ENCODE measurements at regions not wholly inside any gene's neighbourhood (a gene's known extent, or its start where the extent isn't known, plus 50 kb on each side); places are given as distances from the start of the nearest gene placed in this dataset.
"Not testable (repeated sequence)": the region's sequence is repeated elsewhere in the genome, so short reads cannot be mapped to it uniquely, and the experiment has no call there.

GRCh38 chr16:60405286-60405685 is 1631.0 kb downstream of the CDH8 start:
- no peaks in the 10 kb centered on the region for H3K4me1 ChIP-seq (ENCODE audit: control insufficient read depth in 3 of 3, insufficient read depth in 3 of 3, low read length in 3 of 3)
- no peaks in the 10 kb centered on the region for H3K9me3 ChIP-seq (ENCODE audit: control insufficient read depth in 3 of 3, low read length in 3 of 3)
- H3K27me3 ChIP-seq (ENCODE audit: control insufficient read depth in 3 of 3, insufficient read depth in 3 of 3, low read length in 3 of 3), result no peaks in the 10 kb centered on the region
- no peaks in the 10 kb centered on the region for H3K36me3 ChIP-seq (ENCODE audit: control insufficient read depth in 3 of 3, insufficient read depth in 3 of 3, low read length in 3 of 3)
- H3K27ac ChIP-seq (ENCODE audit: low read depth, low read length), result no peak overlapping the region
- no peak overlapping the region for H3K9ac ChIP-seq (ENCODE audit: low read depth in 1 of 3, low read length in 3 of 3)
- no peak overlapping the region for H3K4me3 ChIP-seq (ENCODE audit: low read length in 3 of 3)

GRCh38 chr16:60404401-60404800 is 1631.8 kb downstream of the CDH8 start:
- H3K36me3 ChIP-seq (ENCODE audit: control insufficient read depth in 3 of 3, insufficient read depth in 3 of 3, low read length in 3 of 3), result no peaks in the 10 kb centered on the region
- H3K4me1 ChIP-seq (ENCODE audit: control insufficient read depth in 3 of 3, insufficient read depth in 3 of 3, low read length in 3 of 3), result no peaks in the 10 kb centered on the region
- H3K27ac ChIP-seq (ENCODE audit: low read depth, low read length), result no peak overlapping the region
- H3K4me3 ChIP-seq (ENCODE audit: low read length in 3 of 3), result no peak overlapping the region
- no peaks in the 10 kb centered on the region for H3K27me3 ChIP-seq (ENCODE audit: control insufficient read depth in 3 of 3, insufficient read depth in 3 of 3, low read length in 3 of 3)
- H3K9me3 ChIP-seq (ENCODE audit: control insufficient read depth in 3 of 3, low read length in 3 of 3), result no peaks in the 10 kb centered on the region
- H3K9ac ChIP-seq (ENCODE audit: low read depth in 1 of 3, low read length in 3 of 3), result no peak overlapping the region

GRCh38 chr16:60402941-60403340 is 1633.3 kb downstream of the CDH8 start:
- not testable (repeated sequence) for H3K9ac ChIP-seq (ENCODE audit: low read depth in 1 of 3, low read length in 3 of 3); H3K27me3 ChIP-seq (ENCODE audit: control insufficient read depth in 3 of 3, insufficient read depth in 3 of 3, low read length in 3 of 3); H3K4me1 ChIP-seq (ENCODE audit: control insufficient read depth in 3 of 3, insufficient read depth in 3 of 3, low read length in 3 of 3); H3K9me3 ChIP-seq (ENCODE audit: control insufficient read depth in 3 of 3, low read length in 3 of 3); H3K4me3 ChIP-seq (ENCODE audit: low read length in 3 of 3); H3K36me3 ChIP-seq (ENCODE audit: control insufficient read depth in 3 of 3, insufficient read depth in 3 of 3, low read length in 3 of 3); H3K27ac ChIP-seq (ENCODE audit: low read depth, low read length)

- Histone ChIP-seq H3K9me3 (ENCODE audit: control insufficient read depth in 3 of 3, low read length in 3 of 3) (no peaks in the 10 kb centered on the region), H3K27me3 (ENCODE audit: control insufficient read depth in 3 of 3, insufficient read depth in 3 of 3, low read length in 3 of 3) (no peaks in the 10 kb centered on the region), H3K9ac (ENCODE audit: low read depth in 1 of 3, low read length in 3 of 3) (no peak overlapping the region), H3K4me3 (ENCODE audit: low read length in 3 of 3) (no peak overlapping the region), H3K36me3 (ENCODE audit: control insufficient read depth in 3 of 3, insufficient read depth in 3 of 3, low read length in 3 of 3) (no peaks in the 10 kb centered on the region), H3K4me1 (ENCODE audit: control insufficient read depth in 3 of 3, insufficient read depth in 3 of 3, low read length in 3 of 3) (no peaks in the 10 kb centered on the region), H3K27ac (ENCODE audit: low read depth, low read length) (no peak overlapping the region)
These were observed 1643.9 kb downstream of the CDH8 start for GRCh38 chr16:60392380-60392779.

GRCh38 chr16:60371591-60371990 is 1637.5 kb upstream of the GOT2 start:
- H3K36me3 ChIP-seq (ENCODE audit: control insufficient read depth in 3 of 3, insufficient read depth in 3 of 3, low read length in 3 of 3), result no peaks in the 10 kb centered on the region
- H3K4me1 ChIP-seq (ENCODE audit: control insufficient read depth in 3 of 3, insufficient read depth in 3 of 3, low read length in 3 of 3), result no peaks in the 10 kb centered on the region
- H3K27ac ChIP-seq (ENCODE audit: low read depth, low read length), result no peak overlapping the region
- H3K4me3 ChIP-seq (ENCODE audit: low read length in 3 of 3), result no peak overlapping the region
- H3K9ac ChIP-seq (ENCODE audit: low read depth in 1 of 3, low read length in 3 of 3), result no peak overlapping the region
- H3K27me3 ChIP-seq (ENCODE audit: control insufficient read depth in 3 of 3, insufficient read depth in 3 of 3, low read length in 3 of 3), result no peaks in the 10 kb centered on the region
- no peaks in the 10 kb centered on the region for H3K9me3 ChIP-seq (ENCODE audit: control insufficient read depth in 3 of 3, low read length in 3 of 3)

- Histone ChIP-seq H3K27me3 (ENCODE audit: control insufficient read depth in 3 of 3, insufficient read depth in 3 of 3, low read length in 3 of 3) (no peaks in the 10 kb centered on the region), H3K9me3 (ENCODE audit: control insufficient read depth in 3 of 3, low read length in 3 of 3) (no peaks in the 10 kb centered on the region), H3K4me1 (ENCODE audit: control insufficient read depth in 3 of 3, insufficient read depth in 3 of 3, low read length in 3 of 3) (no peaks in the 10 kb centered on the region), H3K36me3 (ENCODE audit: control insufficient read depth in 3 of 3, insufficient read depth in 3 of 3, low read length in 3 of 3) (no peaks in the 10 kb centered on the region), H3K4me3 (ENCODE audit: low read length in 3 of 3) (no peak overlapping the region), H3K9ac (ENCODE audit: low read depth in 1 of 3, low read length in 3 of 3) (no peak overlapping the region), H3K27ac (ENCODE audit: low read depth, low read length) (no peak overlapping the region)
These were observed 1633.6 kb upstream of the GOT2 start for GRCh38 chr16:60367739-60368138.

- no peaks in the 10 kb centered on the region for H3K36me3 ChIP-seq (ENCODE audit: control insufficient read depth in 3 of 3, insufficient read depth in 3 of 3, low read length in 3 of 3)
- H3K4me1 ChIP-seq (ENCODE audit: control insufficient read depth in 3 of 3, insufficient read depth in 3 of 3, low read length in 3 of 3), result no peaks in the 10 kb centered on the region
- H3K27me3 ChIP-seq (ENCODE audit: control insufficient read depth in 3 of 3, insufficient read depth in 3 of 3, low read length in 3 of 3), result no peaks in the 10 kb centered on the region
- H3K4me3 ChIP-seq (ENCODE audit: low read length in 3 of 3), result no peak overlapping the region
- no peak overlapping the region for H3K27ac ChIP-seq (ENCODE audit: low read depth, low read length)
- no peaks in the 10 kb centered on the region for H3K9me3 ChIP-seq (ENCODE audit: control insufficient read depth in 3 of 3, low read length in 3 of 3)
- no peak overlapping the region for H3K9ac ChIP-seq (ENCODE audit: low read depth in 1 of 3, low read length in 3 of 3)
These were observed 1629.5 kb upstream of the GOT2 start for GRCh38 chr16:60363566-60363965.

- H3K27me3 ChIP-seq (ENCODE audit: control insufficient read depth in 3 of 3, insufficient read depth in 3 of 3, low read length in 3 of 3); H3K36me3 ChIP-seq (ENCODE audit: control insufficient read depth in 3 of 3, insufficient read depth in 3 of 3, low read length in 3 of 3); H3K9me3 ChIP-seq (ENCODE audit: control insufficient read depth in 3 of 3, low read length in 3 of 3); H3K27ac ChIP-seq (ENCODE audit: low read depth, low read length); H3K9ac ChIP-seq (ENCODE audit: low read depth in 1 of 3, low read length in 3 of 3); H3K4me1 ChIP-seq (ENCODE audit: control insufficient read depth in 3 of 3, insufficient read depth in 3 of 3, low read length in 3 of 3); H3K4me3 ChIP-seq (ENCODE audit: low read length in 3 of 3): not testable (repeated sequence)
These were observed 1625.8 kb upstream of the GOT2 start for GRCh38 chr16:60359866-60360265.

GRCh38 chr16:60359412-60359811 is 1625.3 kb upstream of the GOT2 start:
- not testable (repeated sequence) for H3K27me3 ChIP-seq (ENCODE audit: control insufficient read depth in 3 of 3, insufficient read depth in 3 of 3, low read length in 3 of 3); H3K9me3 ChIP-seq (ENCODE audit: control insufficient read depth in 3 of 3, low read length in 3 of 3); H3K4me3 ChIP-seq (ENCODE audit: low read length in 3 of 3); H3K9ac ChIP-seq (ENCODE audit: low read depth in 1 of 3, low read length in 3 of 3); H3K36me3 ChIP-seq (ENCODE audit: control insufficient read depth in 3 of 3, insufficient read depth in 3 of 3, low read length in 3 of 3); H3K4me1 ChIP-seq (ENCODE audit: control insufficient read depth in 3 of 3, insufficient read depth in 3 of 3, low read length in 3 of 3); H3K27ac ChIP-seq (ENCODE audit: low read depth, low read length)

GRCh38 chr16:60357876-60358522 is 1623.9 kb upstream of the GOT2 start:
- H3K4me3 ChIP-seq (ENCODE audit: low read length in 3 of 3); H3K27ac ChIP-seq (ENCODE audit: low read depth, low read length); H3K9me3 ChIP-seq (ENCODE audit: control insufficient read depth in 3 of 3, low read length in 3 of 3); H3K36me3 ChIP-seq (ENCODE audit: control insufficient read depth in 3 of 3, insufficient read depth in 3 of 3, low read length in 3 of 3); H3K9ac ChIP-seq (ENCODE audit: low read depth in 1 of 3, low read length in 3 of 3); H3K4me1 ChIP-seq (ENCODE audit: control insufficient read depth in 3 of 3, insufficient read depth in 3 of 3, low read length in 3 of 3); H3K27me3 ChIP-seq (ENCODE audit: control insufficient read depth in 3 of 3, insufficient read depth in 3 of 3, low read length in 3 of 3): not testable (repeated sequence)

GRCh38 chr16:60346256-60346655 is 1612.1 kb upstream of the GOT2 start:
- no peaks in the 10 kb centered on the region for H3K27me3 ChIP-seq (ENCODE audit: control insufficient read depth in 3 of 3, insufficient read depth in 3 of 3, low read length in 3 of 3)
- no peak overlapping the region for H3K4me3 ChIP-seq (ENCODE audit: low read length in 3 of 3)
- no peak overlapping the region for H3K27ac ChIP-seq (ENCODE audit: low read depth, low read length)
- no peaks in the 10 kb centered on the region for H3K9me3 ChIP-seq (ENCODE audit: control insufficient read depth in 3 of 3, low read length in 3 of 3)
- no peaks in the 10 kb centered on the region for H3K4me1 ChIP-seq (ENCODE audit: control insufficient read depth in 3 of 3, insufficient read depth in 3 of 3, low read length in 3 of 3)
- H3K9ac ChIP-seq (ENCODE audit: low read depth in 1 of 3, low read length in 3 of 3), result no peak overlapping the region
- H3K36me3 ChIP-seq (ENCODE audit: control insufficient read depth in 3 of 3, insufficient read depth in 3 of 3, low read length in 3 of 3), result no peaks in the 10 kb centered on the region
